ENCODE measurements at regions not wholly inside any gene's neighbourhood (a gene's known extent, or its start where the extent isn't known, plus 50 kb on each side); places are given as distances from the start of the nearest gene placed in this dataset.

DNA sequence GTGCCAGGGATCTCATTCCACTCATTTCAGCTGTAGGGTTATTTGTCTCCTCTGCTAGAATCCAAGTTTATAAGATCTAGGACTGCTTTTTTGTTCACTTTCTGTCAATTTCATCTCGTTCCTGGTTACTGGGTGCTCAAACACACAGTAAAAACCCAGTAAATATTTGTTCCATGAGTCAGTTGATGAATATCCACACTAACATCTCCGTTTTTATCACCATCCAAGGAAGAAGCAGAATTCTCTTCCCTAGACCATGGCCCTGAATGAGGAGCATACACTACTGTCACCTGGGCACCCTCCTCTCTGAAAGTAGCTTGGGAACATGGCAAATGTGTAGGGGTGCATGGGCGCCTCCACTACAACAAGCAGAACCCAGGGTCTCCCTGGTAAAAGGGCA is 390.8 kb downstream of the FOXO1 start:
- no peak for TF ChIP-seq CTCF (IDR thresholded peaks at IDR 0.05 in 8 of 11, conservative IDR thresholded peaks at IDR 0.05 in 3 of 11)
- TF ChIP-seq POLR2AphosphoS5 (IDR thresholded peaks at IDR 0.05): no peak
- TF ChIP-seq POLR2A (IDR thresholded peaks at IDR 0.05): no peak
- no peaks in the 10 kb centered on the region for H3K9me3 ChIP-seq
- no peak overlapping the region for H3K4me3 ChIP-seq
- H3K4me1 ChIP-seq: peaks cover 8 to 35% (median 16%) of the 10 kb centered on the region in 6 donors
- H3K27me3 ChIP-seq (replicated peaks in 1 of 7): no peaks in the 10 kb centered on the region
- no peak overlapping the region for H3K27ac ChIP-seq
- H3K36me3 ChIP-seq: no peaks in the 10 kb centered on the region
- intact Hi-C loops (cut with DNase I; ENCODE audit: low total_unique reads): no loop called here
- 82 to 96% (median 90%) methylated on average over 2 to 3 of the region's 3 CpGs for WGBS, 5 donors
- no peak for DNase-seq

DNA sequence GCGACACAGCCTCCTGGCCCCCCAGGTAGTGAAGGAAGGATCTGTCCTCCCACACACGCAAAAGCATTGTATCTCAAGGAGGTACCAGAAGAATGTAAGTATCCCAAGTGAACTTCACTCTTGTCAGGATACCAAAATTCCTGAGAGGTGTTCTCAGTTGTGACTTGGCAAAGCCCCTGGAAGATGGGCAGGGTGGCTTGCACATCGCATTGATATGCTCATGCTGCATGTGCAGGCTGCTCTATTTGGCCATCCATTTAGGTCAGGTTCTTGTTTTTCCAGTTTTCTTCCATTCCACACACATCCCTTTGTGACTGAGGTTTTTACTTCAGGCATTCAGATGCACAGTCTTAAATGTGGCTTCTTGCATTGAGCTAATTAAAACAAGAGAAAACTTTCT is 382.8 kb downstream of the FOXO1 start:
- no peak for TF ChIP-seq POLR2AphosphoS5 (IDR thresholded peaks at IDR 0.05)
- no peak for TF ChIP-seq POLR2A (IDR thresholded peaks at IDR 0.05)
- TF ChIP-seq CTCF (IDR thresholded peaks at IDR 0.05 in 8 of 11, conservative IDR thresholded peaks at IDR 0.05 in 3 of 11): no peak
- 87 to 100% (median 96%) methylated on average over 3 of the region's 3 CpGs for WGBS, 5 donors
- DNase-seq: no peak
- no peaks in the 10 kb centered on the region for H3K9me3 ChIP-seq
- H3K36me3 ChIP-seq: no peaks in the 10 kb centered on the region
- no peak overlapping the region for H3K27ac ChIP-seq
- intact Hi-C loops (cut with DNase I; ENCODE audit: low total_unique reads): no loop called here
- H3K4me3 ChIP-seq: no peak overlapping the region
- H3K4me1 ChIP-seq: no peaks in the 10 kb centered on the region
- H3K27me3 ChIP-seq (replicated peaks in 1 of 7): no peaks in the 10 kb centered on the region

- Histone ChIP-seq H3K4me3 (no peak overlapping the region), H3K9me3 (no peaks in the 10 kb centered on the region), H3K27ac (no peak overlapping the region), H3K27me3 (replicated peaks in 1 of 7) (no peaks in the 10 kb centered on the region), H3K36me3 (no peaks in the 10 kb centered on the region), H3K4me1 (no peaks in the 10 kb centered on the region)
- TF ChIP-seq POLR2AphosphoS5 (IDR thresholded peaks at IDR 0.05) (no peak), CTCF (IDR thresholded peaks at IDR 0.05 in 8 of 11, conservative IDR thresholded peaks at IDR 0.05 in 3 of 11) (no peak), POLR2A (IDR thresholded peaks at IDR 0.05) (no peak)
- DNase-seq: no peak
- intact Hi-C loops (cut with DNase I; ENCODE audit: low total_unique reads): no loop called here
These were observed 380.8 kb downstream of the FOXO1 start for GRCh38 chr13:40285634-40286033.

DNA sequence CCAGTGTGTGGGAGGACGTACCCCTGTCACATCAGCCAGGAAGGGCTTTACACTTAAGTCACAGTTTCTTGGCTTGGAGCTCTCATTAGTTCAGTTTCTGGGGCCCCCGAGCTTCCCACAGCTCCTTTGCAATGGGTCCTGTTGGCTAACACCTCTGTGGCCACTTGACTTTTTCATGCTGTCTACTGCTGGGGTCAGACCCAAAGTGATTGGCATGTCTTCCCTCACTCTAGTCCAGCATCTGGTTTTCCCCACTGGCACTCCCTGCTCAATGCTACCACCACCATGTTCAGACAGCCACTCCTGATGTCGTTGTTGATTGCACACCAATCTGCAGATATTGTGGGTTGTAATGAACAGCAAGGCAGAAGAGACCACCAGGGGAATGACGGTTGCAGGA is 379.0 kb downstream of the FOXO1 start:
- H3K36me3 ChIP-seq: no peaks in the 10 kb centered on the region
- no peaks in the 10 kb centered on the region for H3K4me1 ChIP-seq
- H3K9me3 ChIP-seq: no peaks in the 10 kb centered on the region
- 82 to 100% (median 90%) methylated on average over 4 of the region's 4 CpGs for WGBS, 5 donors
- H3K4me3 ChIP-seq: no peak overlapping the region
- intact Hi-C loops (cut with DNase I; ENCODE audit: low total_unique reads): no loop called here
- DNase-seq: no peak
- no peak for TF ChIP-seq POLR2A (IDR thresholded peaks at IDR 0.05)
- TF ChIP-seq POLR2AphosphoS5 (IDR thresholded peaks at IDR 0.05): no peak
- no peak for TF ChIP-seq CTCF (IDR thresholded peaks at IDR 0.05 in 8 of 11, conservative IDR thresholded peaks at IDR 0.05 in 3 of 11)
- H3K27ac ChIP-seq: no peak overlapping the region
- no peaks in the 10 kb centered on the region for H3K27me3 ChIP-seq (replicated peaks in 1 of 7)
